Left lung (tissue), 4 donors: ENCODE measurements at regions not wholly inside any gene's neighbourhood (a gene's known extent, or its start where the extent isn't known, plus 50 kb on each side); places are given as distances from the start of the nearest gene placed in this dataset.

Source experiments
- ATAC-seq: fragments of 200-7000 bp; cut with Tn5 transposase; one replicate; pipeline ENCODE4 v1.9.1; 2020; ENCODE audit warnings: moderate library complexity
- DNase-seq, 4 donors: peaks; one replicate each; pipeline ENCODE4 v3.0.0-alpha.2; 2013 to 2020
- H3K27ac ChIP-seq, 2 donors: fragments of 200-600 bp; sonication (generic) in 1 of 2; one replicate each; pipeline versions ENCODE4 v1.5.0 to v1.8.0; 2020 to 2021
- H3K27me3 ChIP-seq, 2 donors: fragments of 200-600 bp; sonication (generic) in 1 of 2; one replicate each; pipeline versions ENCODE4 v1.5.0 to v1.8.0; 2020 to 2021
- H3K36me3 ChIP-seq, 2 donors: fragments of 200-600 bp; sonication (generic) in 1 of 2; one replicate each; pipeline versions ENCODE4 v1.5.0 to v1.8.0; 2020 to 2021
- H3K4me1 ChIP-seq, 2 donors: fragments of 200-600 bp; one replicate each; pipeline ENCODE4 v1.8.0; 2021
- H3K4me3 ChIP-seq, 2 donors: fragments of 200-600 bp; sonication (generic) in 1 of 2; one replicate each; pipeline versions ENCODE4 v1.5.0 to v1.8.0; 2020 to 2021; ENCODE audit warnings: mild to moderate bottlenecking in 1 of 2
- H3K9me3 ChIP-seq, 2 donors: fragments of 200-600 bp; sonication (generic) in 1 of 2; one replicate each; pipeline versions ENCODE4 v1.5.0 to v1.8.0; 2020 to 2021
- intact Hi-C, 2 donors: fragments of 100-400 bp; cut with DNase I; formaldehyde crosslinking; loops; one replicate each; pipeline versions ENCODE4 v1.11.2 to v1.14.2; 2022
- TF ChIP-seq, protein P1 (sequence below), 2 donors: fragments of 200-600 bp; sonication (generic) in 1 of 2; IDR thresholded peaks; one replicate each; pipeline versions ENCODE4 v1.5.0 to v1.8.0; 2021; ENCODE audit warnings: antibody characterized with exemption in 2 of 2
- donor health status: DM: no; HTN: yes; CAD: no.
- donor health status: DM: no; HTN: no; CAD: no.

DNA sequence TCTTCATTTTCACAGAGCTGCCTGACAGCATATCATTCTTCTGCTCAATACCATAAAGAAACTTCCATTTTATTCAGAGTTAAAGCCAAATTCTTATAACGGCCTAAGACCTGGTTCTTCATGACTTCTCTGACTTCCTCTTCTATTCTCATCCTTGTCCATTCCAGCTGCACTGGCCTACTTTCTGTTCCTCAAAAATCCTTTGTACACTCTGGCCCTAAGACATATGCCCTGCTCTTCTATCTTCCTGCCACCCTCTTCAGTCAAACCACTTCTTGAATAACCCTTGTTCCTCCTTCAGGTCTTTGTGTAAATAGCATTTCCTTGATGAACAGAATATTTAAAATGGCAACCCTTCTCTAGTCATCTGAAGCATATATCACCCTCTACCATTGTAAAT, 1338.7 kb upstream of the ADGRL2 start:
- H3K27ac ChIP-seq: no peak overlapping the region
- no peaks in the 10 kb centered on the region for H3K4me1 ChIP-seq
- no peaks in the 10 kb centered on the region for H3K27me3 ChIP-seq
- intact Hi-C loops: no loop called here
- ATAC-seq (no peak), DNase-seq (no peak)
- H3K36me3 ChIP-seq: no peaks in the 10 kb centered on the region
- H3K9me3 ChIP-seq: peaks cover 0 to 5% of the 10 kb centered on the region in 2 donors
- H3K4me3 ChIP-seq: no peak overlapping the region
- TF ChIP-seq, protein P1, sequence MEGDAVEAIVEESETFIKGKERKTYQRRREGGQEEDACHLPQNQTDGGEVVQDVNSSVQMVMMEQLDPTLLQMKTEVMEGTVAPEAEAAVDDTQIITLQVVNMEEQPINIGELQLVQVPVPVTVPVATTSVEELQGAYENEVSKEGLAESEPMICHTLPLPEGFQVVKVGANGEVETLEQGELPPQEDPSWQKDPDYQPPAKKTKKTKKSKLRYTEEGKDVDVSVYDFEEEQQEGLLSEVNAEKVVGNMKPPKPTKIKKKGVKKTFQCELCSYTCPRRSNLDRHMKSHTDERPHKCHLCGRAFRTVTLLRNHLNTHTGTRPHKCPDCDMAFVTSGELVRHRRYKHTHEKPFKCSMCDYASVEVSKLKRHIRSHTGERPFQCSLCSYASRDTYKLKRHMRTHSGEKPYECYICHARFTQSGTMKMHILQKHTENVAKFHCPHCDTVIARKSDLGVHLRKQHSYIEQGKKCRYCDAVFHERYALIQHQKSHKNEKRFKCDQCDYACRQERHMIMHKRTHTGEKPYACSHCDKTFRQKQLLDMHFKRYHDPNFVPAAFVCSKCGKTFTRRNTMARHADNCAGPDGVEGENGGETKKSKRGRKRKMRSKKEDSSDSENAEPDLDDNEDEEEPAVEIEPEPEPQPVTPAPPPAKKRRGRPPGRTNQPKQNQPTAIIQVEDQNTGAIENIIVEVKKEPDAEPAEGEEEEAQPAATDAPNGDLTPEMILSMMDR (IDR thresholded peaks at IDR 0.05): no peak

DNA sequence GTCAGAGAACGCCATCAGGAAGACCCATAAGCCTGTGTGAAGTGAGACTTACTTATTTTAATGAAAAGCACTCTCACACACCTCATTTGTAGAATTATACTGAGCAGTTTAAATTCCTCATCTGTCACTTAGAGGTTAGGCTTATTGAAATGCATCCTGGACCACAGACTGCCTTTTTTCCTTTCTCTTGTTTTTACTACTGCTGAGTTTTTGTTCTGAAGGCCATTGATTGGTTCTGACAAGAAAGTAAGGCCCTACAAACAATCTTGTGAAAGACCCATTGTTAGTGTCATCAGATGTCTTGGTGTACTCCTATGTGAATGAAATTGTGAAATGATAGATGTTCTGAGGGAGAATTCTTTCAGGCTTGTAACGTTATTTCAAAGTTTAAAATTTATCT, 1343.3 kb upstream of the ADGRL2 start:
- DNase-seq: no peak
- no peaks in the 10 kb centered on the region for H3K36me3 ChIP-seq
- H3K4me3 ChIP-seq: no peak overlapping the region
- H3K4me1 ChIP-seq: no peaks in the 10 kb centered on the region
- intact Hi-C loops: no loop called here
- H3K27ac ChIP-seq: no peak overlapping the region
- TF ChIP-seq, protein P1 (IDR thresholded peaks at IDR 0.05): no peak
- H3K27me3 ChIP-seq: no peaks in the 10 kb centered on the region
- no peak for ATAC-seq
- peaks cover 0 to 5% of the 10 kb centered on the region in 2 donors for H3K9me3 ChIP-seq

DNA sequence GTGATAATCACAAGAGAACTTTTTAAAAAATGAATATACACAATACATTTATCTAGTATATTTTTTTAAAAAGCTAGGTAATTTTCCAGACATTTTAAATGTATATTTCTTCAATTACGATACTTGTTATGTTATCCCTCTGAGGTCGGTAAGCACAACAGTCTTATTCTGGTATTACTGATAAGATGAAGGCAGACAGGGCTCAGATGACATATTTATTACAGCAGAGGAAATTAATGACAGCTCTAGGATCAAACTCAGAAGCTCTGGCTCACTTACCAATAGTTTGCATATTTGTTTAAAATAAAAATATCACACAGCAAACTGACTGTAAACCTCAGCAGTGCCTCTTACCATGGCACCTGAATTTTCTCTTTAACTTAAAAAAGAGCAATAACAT, 1347.0 kb upstream of the ADGRL2 start:
- DNase-seq (no peak), ATAC-seq (no peak)
- intact Hi-C loops: no loop called here
- H3K4me3 ChIP-seq: no peak overlapping the region
- TF ChIP-seq, protein P1 (IDR thresholded peaks at IDR 0.05): no peak
- no peaks in the 10 kb centered on the region for H3K27me3 ChIP-seq
- no peaks in the 10 kb centered on the region for H3K36me3 ChIP-seq
- no peaks in the 10 kb centered on the region for H3K4me1 ChIP-seq
- H3K9me3 ChIP-seq: peaks cover 0 to 1% of the 10 kb centered on the region in 2 donors
- no peak overlapping the region for H3K27ac ChIP-seq

DNA sequence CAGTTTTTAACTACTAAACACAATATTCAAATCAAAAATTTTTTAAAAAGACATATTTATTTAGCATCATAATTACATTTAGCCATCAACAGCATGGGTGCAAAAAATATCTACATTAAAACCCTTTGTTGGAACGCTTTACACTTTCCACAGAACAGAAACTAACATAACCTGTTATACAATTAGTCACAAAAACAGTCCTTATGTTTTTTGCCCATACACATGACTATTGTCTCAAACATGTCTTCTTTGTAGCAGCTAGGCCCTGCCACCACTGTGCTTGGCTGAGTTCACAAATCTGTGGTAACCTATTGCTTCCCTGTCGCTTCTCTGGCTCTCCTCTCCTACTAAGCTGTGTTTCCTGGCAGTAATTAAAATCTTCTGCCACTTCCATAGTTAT, 1350.0 kb upstream of the ADGRL2 start:
- DNase-seq (no peak), ATAC-seq (no peak)
- TF ChIP-seq, protein P1 (IDR thresholded peaks at IDR 0.05): no peak
- Histone ChIP-seq H3K27ac (no peak overlapping the region), H3K4me3 (no peak overlapping the region), H3K9me3 (peaks cover 0 to 3% of the 10 kb centered on the region in 2 donors), H3K27me3 (no peaks in the 10 kb centered on the region), H3K36me3 (no peaks in the 10 kb centered on the region), H3K4me1 (no peaks in the 10 kb centered on the region)
- intact Hi-C loops: no loop called here

DNA sequence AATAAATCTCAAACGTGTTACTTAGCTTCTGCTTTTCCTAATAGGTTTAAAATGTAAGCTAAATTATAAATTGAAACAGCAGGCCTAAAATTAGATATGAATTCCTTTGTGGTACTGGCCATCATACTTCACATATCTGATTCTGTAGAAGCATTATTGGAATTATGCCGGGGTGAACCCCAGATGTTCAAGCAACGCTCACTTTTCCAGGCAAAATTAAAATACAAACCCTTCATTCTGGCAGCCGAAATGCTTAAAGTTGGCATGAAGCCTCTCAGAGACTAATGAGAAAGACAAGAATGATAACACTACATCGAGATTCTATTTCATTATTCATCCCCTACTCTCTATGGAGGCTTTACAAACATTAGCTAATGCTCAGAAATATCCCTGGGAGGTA, 1352.7 kb upstream of the ADGRL2 start:
- Histone ChIP-seq H3K36me3 (no peaks in the 10 kb centered on the region), H3K4me1 (no peaks in the 10 kb centered on the region), H3K27ac (no peak overlapping the region), H3K4me3 (no peak overlapping the region), H3K27me3 (no peaks in the 10 kb centered on the region), H3K9me3 (peaks cover 0 to 3% of the 10 kb centered on the region in 2 donors)
- intact Hi-C loops: no loop called here
- no peak for DNase-seq
- ATAC-seq: no peak
- TF ChIP-seq, protein P1 (IDR thresholded peaks at IDR 0.05): no peak
